Psoas muscle (tissue), 7 donors: ENCODE measurements at regions not wholly inside any gene's neighbourhood (a gene's known extent, or its start where the extent isn't known, plus 50 kb on each side); places are given as distances from the start of the nearest gene placed in this dataset.

Experiments
- ATAC-seq, 4 donors: fragments of 200-7000 bp; cut with Tn5 transposase; one replicate each; pipeline ENCODE4 v1.9.1; 2020; ENCODE audit warnings: moderate library complexity in 3 of 4, mild to moderate bottlenecking in 2 of 4
- DNase-seq, 2 donors: peaks; one replicate each; pipeline ENCODE4 v3.0.0-alpha.2; 2020
- H3K27ac ChIP-seq: fragments of 200-600 bp; one replicate; pipeline ENCODE4 v1.8.0; 2022
- H3K27me3 ChIP-seq, 3 donors: fragments of 200-600 bp in 1 of 3; one replicate each; pipeline versions ENCODE4 v1.6.1 to v1.8.0; 2013 to 2022; ENCODE audit warnings: low read length in 2 of 3, mild to moderate bottlenecking in 2 of 3, moderate library complexity in 1 of 3; ENCODE audit not compliant: insufficient read depth in 3 of 3
- H3K36me3 ChIP-seq, 2 donors: fragments of 200-600 bp in 1 of 2; one replicate each; pipeline versions ENCODE4 v1.6.1 to v1.8.0; 2013 to 2022; ENCODE audit warnings: low read depth in 1 of 2, mild to moderate bottlenecking in 1 of 2, moderate library complexity in 1 of 2; ENCODE audit not compliant: insufficient read depth in 1 of 2
- H3K4me1 ChIP-seq: fragments of 200-600 bp; one replicate; pipeline ENCODE4 v1.8.0; 2022
- H3K4me3 ChIP-seq: fragments of 200-600 bp; one replicate; pipeline ENCODE4 v1.8.0; 2022; ENCODE audit warnings: mild to moderate bottlenecking
- H3K9me3 ChIP-seq: fragments of 200-600 bp; one replicate; pipeline ENCODE4 v1.8.0; 2022
- CTCF ChIP-seq: fragments of 200-600 bp; IDR thresholded peaks from one replicate; pipeline ENCODE4 v1.8.0; 2022; ENCODE audit warnings: antibody characterized with exemption
- WGBS, 3 donors: extraction: QIAGEN DNeasy Blood & Tissue Kit; methylation state at CpG; one replicate each; pipeline versions ENCODE4 v1.1.6 to v1.1.7; 2013; 5-methylcytosine and 5-hydroxymethylcytosine counted together
- intact Hi-C, 2 donors: fragments of 100-400 bp; cut with DNase I; formaldehyde crosslinking; loops; one replicate each; pipeline versions ENCODE4 v1.11.0 to v1.14.2; 2022
- donor health status: healthy with polysubstance abuse.
- donor health status: DM: no; HTN: no; CAD: no; lungs with moderate emphysema.
- donor health status: Bipolar disorder and iron deficiency.
- donor health status: healthy.
- donor health status: DM: yes; HTN: yes; CAD: no.
- donor health status: DM: no; HTN: no; CAD: no.
- donor health status: DM: yes; HTN: yes; CAD: no.

GRCh38 chr6:87905101-87905641, 142.5 kb upstream of the SPACA1 start:
- H3K27me3 ChIP-seq = no peaks in the 10 kb centered on the region
- no peaks in the 10 kb centered on the region for H3K36me3 ChIP-seq
- 65 to 79% (median 78%) methylated on average over 2 of the region's 2 CpGs for WGBS, 3 donors
- H3K4me1 ChIP-seq = no peaks in the 10 kb centered on the region
- no peak for DNase-seq
- intact Hi-C loops = no loop called here
- no peak overlapping the region for H3K27ac ChIP-seq
- H3K9me3 ChIP-seq = no peaks in the 10 kb centered on the region
- TF ChIP-seq CTCF = no peak
- no peak overlapping the region for H3K4me3 ChIP-seq
- ATAC-seq = no peak

DNA sequence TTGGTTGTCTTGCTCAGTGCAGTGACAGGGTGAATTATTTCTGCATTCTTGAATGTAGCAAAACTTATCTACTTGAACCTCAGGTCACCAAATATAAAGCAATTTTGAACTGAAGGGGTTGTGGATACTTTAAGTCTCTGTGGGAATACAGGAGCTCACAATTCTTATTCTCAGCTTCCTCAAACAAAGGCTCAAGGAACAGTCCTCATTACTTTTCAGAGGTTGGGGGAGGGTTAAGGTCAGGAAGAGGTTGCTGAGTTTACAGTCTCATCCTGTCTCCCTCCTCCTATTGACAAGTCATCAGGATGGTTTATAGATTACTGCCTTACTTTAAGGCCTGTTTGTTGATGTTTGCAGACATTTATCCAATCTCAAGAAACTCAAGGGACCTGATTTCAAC, 143.6 kb upstream of the SPACA1 start:
- ATAC-seq (no peak), DNase-seq (no peak)
- no peak overlapping the region for H3K4me3 ChIP-seq
- no peaks in the 10 kb centered on the region for H3K9me3 ChIP-seq
- H3K36me3 ChIP-seq = no peaks in the 10 kb centered on the region
- no peaks in the 10 kb centered on the region for H3K27me3 ChIP-seq
- no peak for TF ChIP-seq CTCF
- no peaks in the 10 kb centered on the region for H3K4me1 ChIP-seq
- intact Hi-C loops = no loop called here
- H3K27ac ChIP-seq = no peak overlapping the region

DNA sequence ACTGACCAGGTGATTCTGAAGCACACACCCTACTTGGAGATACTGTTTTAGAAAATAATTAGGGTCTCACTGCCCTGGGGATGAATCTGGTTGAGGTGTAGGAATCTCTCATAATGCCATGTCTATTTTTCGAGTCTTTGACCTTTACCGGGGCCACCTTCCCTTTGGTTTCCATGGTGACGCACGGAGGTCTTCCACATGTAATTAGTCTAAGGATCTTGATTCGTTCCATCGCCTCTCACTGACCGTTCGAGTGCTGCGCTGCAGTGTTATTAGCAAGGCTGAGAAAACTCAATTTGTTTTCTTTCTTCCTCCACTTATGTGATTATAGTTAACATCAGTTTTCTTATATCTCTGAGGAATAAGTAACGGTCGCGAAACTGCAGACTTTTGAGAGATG, 144.3 kb upstream of the SPACA1 start:
- Histone ChIP-seq H3K27ac (no peak overlapping the region), H3K4me3 (no peak overlapping the region), H3K36me3 (no peaks in the 10 kb centered on the region), H3K4me1 (no peaks in the 10 kb centered on the region), H3K9me3 (no peaks in the 10 kb centered on the region), H3K27me3 (no peaks in the 10 kb centered on the region)
- ATAC-seq (no peak), DNase-seq (no peak)
- 62 to 72% (median 69%) methylated on average over 12 of the region's 12 CpGs for WGBS, 3 donors
- intact Hi-C loops = no loop called here
- no peak for TF ChIP-seq CTCF

DNA sequence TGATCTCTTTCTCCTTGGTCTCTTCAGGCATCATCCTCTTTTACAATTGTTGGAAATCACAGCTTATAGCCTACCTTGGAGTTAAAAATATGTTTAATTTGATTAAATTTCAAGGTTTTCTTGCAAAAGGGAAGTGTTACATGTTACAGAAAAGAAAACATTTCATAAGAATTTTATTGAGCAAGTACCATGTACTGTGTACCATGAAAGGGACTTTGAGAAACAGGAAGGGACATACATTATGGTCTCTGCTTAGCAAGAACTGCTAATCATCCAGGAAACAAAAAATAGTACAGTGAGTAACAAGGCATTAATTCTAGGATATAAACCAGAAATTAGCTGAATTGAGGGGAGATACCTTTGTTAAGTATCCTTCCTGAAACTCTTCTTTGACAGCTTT, 145.3 kb upstream of the SPACA1 start:
- no peaks in the 10 kb centered on the region for H3K4me1 ChIP-seq
- no peak overlapping the region for H3K4me3 ChIP-seq
- H3K27ac ChIP-seq = no peak overlapping the region
- intact Hi-C loops = no loop called here
- no peaks in the 10 kb centered on the region for H3K27me3 ChIP-seq
- H3K9me3 ChIP-seq = no peaks in the 10 kb centered on the region
- no peak for TF ChIP-seq CTCF
- H3K36me3 ChIP-seq = no peaks in the 10 kb centered on the region
- DNase-seq (no peak), ATAC-seq (no peak)

- Histone ChIP-seq H3K4me3 (no peak overlapping the region), H3K9me3 (no peaks in the 10 kb centered on the region), H3K27me3 (no peaks in the 10 kb centered on the region), H3K4me1 (no peaks in the 10 kb centered on the region), H3K36me3 (no peaks in the 10 kb centered on the region), H3K27ac (no peak overlapping the region)
- 61 to 85% (median 78%) methylated on average over 1 of the region's 1 CpG for WGBS, 3 donors
- TF ChIP-seq CTCF = no peak
- DNase-seq (no peak), ATAC-seq (no peak)
- intact Hi-C loops = no loop called here
Observed at GRCh38 chr6:87901613-87902012, 146.0 kb upstream of the SPACA1 start.
